Neural progenitor cell (in vitro differentiated cells): ENCODE measurements at regions not wholly inside any gene's neighbourhood (a gene's known extent, or its start where the extent isn't known, plus 50 kb on each side); places are given as distances from the start of the nearest gene placed in this dataset.

Source experiments
- CTCF ChIP-seq: fragments of 200-600 bp; sonication (generic); IDR thresholded peaks from 2 replicates; pipeline ENCODE4 v1.5.1; 2017; ENCODE audit warnings: antibody characterized with exemption, mild to moderate bottlenecking
- EZH2 ChIP-seq: fragments of 200-600 bp; sonication (generic); IDR thresholded peaks from 2 replicates; pipeline ENCODE4 v1.6.1; 2017; ENCODE audit warnings: antibody characterized with exemption, mild to moderate bottlenecking, moderate library complexity

GRCh38 chr4:125838924-125839323 lies 524.2 kb downstream of the FAT4 start:
- TF ChIP-seq EZH2 (no peak), CTCF (no peak)
